Fibroblast of lung (primary cell): ENCODE measurements at regions not wholly inside any gene's neighbourhood (a gene's known extent, or its start where the extent isn't known, plus 50 kb on each side); places are given as distances from the start of the nearest gene placed in this dataset.

ENCODE experiments used
- DNase-seq, 2 donors: peaks; one replicate each; pipeline versions ENCODE4 v3.0.0 to v3.0.0-alpha.2; 2010; ENCODE audit warnings: low read depth in 2 of 2
- H2AFZ ChIP-seq: 2 replicates; pipeline ENCODE4 v1.5.1; 2012; ENCODE audit warnings: low read length, control low read depth, inconsistent platforms
- H3K27ac ChIP-seq: 2 replicates; pipeline ENCODE4 v1.5.1; 2011; ENCODE audit warnings: low read length, control low read depth; ENCODE audit not compliant: insufficient read depth
- H3K27me3 ChIP-seq: 2 replicates; pipeline ENCODE4 v1.5.1; 2011; ENCODE audit warnings: mild to moderate bottlenecking, low read length; ENCODE audit not compliant: control insufficient read depth, insufficient read depth
- H3K36me3 ChIP-seq: 2 replicates; pipeline ENCODE4 v1.5.1; 2011; ENCODE audit warnings: low read length; ENCODE audit not compliant: control insufficient read depth, insufficient read depth
- H3K4me1 ChIP-seq: 2 replicates; pipeline ENCODE4 v1.5.1; 2011; ENCODE audit warnings: low read length; ENCODE audit not compliant: control insufficient read depth, insufficient read depth; ENCODE audit errors: extremely low read depth
- H3K4me2 ChIP-seq: 2 replicates; pipeline ENCODE4 v1.5.1; 2011; ENCODE audit warnings: low read length, control low read depth; ENCODE audit not compliant: insufficient read depth; ENCODE audit errors: extremely low read depth
- H3K4me3 ChIP-seq, 4 experiments: fragments of 200-600 bp in 1 of 4; sonication (generic) in 1 of 4; replicated peaks in 1 of 4; 2 replicates each; pipeline ENCODE4 v1.5.1; 2011 to 2016; ENCODE audit warnings: low read length in 4 of 4, low read depth in 3 of 4, mild to moderate bottlenecking in 3 of 4, control low read depth in 2 of 4, inconsistent platforms in 1 of 4, mixed read lengths in 1 of 4; ENCODE audit not compliant: insufficient read depth in 1 of 4; ENCODE audit errors: control extremely low read depth in 1 of 4
- H3K79me2 ChIP-seq: 2 replicates; pipeline ENCODE4 v1.5.1; 2012; ENCODE audit warnings: mild to moderate bottlenecking, low read length, inconsistent platforms; ENCODE audit not compliant: control insufficient read depth, insufficient read depth
- H3K9ac ChIP-seq: 2 replicates; pipeline ENCODE4 v1.5.1; 2011; ENCODE audit warnings: mild to moderate bottlenecking, low read length, control low read depth; ENCODE audit not compliant: insufficient read depth
- H3K9me3 ChIP-seq: 2 replicates; pipeline ENCODE4 v1.5.1; 2012; ENCODE audit warnings: low read depth, low read length; ENCODE audit not compliant: control insufficient read depth, insufficient read depth
- H4K20me1 ChIP-seq: 2 replicates; pipeline ENCODE4 v1.5.1; 2011; ENCODE audit warnings: low read length; ENCODE audit not compliant: control insufficient read depth, insufficient read depth; ENCODE audit errors: extremely low read depth
- CTCF ChIP-seq, 2 donors: IDR thresholded peaks in 1 of 2; conservative IDR thresholded peaks in 1 of 2; 1 replicate in 1 of 2; 2 replicates in 1 of 2; pipeline ENCODE4 v1.5.1; 2011 to 2012; ENCODE audit warnings: low read length in 2 of 2, control low read depth in 1 of 2, inconsistent platforms in 1 of 2, low read depth in 1 of 2, mild to moderate bottlenecking in 1 of 2
- EZH2 ChIP-seq: IDR thresholded peaks from 2 replicates; pipeline ENCODE4 v1.5.1; 2012; ENCODE audit warnings: low read length, control low read depth, mild to moderate bottlenecking; ENCODE audit errors: missing control alignments

- H3K9me3 ChIP-seq: no peaks in the 10 kb centered on the region
- no peaks in the 10 kb centered on the region for H3K27me3 ChIP-seq
- peak; percentile 36 to 88 for DNase-seq
- TF ChIP-seq EZH2: no peak
- no peak for TF ChIP-seq CTCF (conservative IDR thresholded peaks at IDR 0.05 in 1 of 2, IDR thresholded peaks at IDR 0.05 in 1 of 2; ENCODE audit: low read depth in 1 of 2, low read length in 2 of 2)
- H3K9ac ChIP-seq: no peak overlapping the region
- no peaks in the 10 kb centered on the region for H3K79me2 ChIP-seq
- no peaks in the 10 kb centered on the region for H4K20me1 ChIP-seq
- no peak overlapping the region for H3K4me3 ChIP-seq
- no peaks in the 10 kb centered on the region for H3K36me3 ChIP-seq
- H3K27ac ChIP-seq: peak overlapping the region; percentile 78
- H2AFZ ChIP-seq: peak overlapping the region; percentile 28
- H3K4me2 ChIP-seq: peak overlapping the region; percentile 69
- peaks cover 32% of the 10 kb centered on the region for H3K4me1 ChIP-seq
Observed at GRCh38 chr20:11810311-11811083, 107.2 kb upstream of the BTBD3 start.

- H3K27me3 ChIP-seq: no peaks in the 10 kb centered on the region
- no peaks in the 10 kb centered on the region for H3K36me3 ChIP-seq
- H3K9me3 ChIP-seq: no peaks in the 10 kb centered on the region
- no peak overlapping the region for H3K27ac ChIP-seq
- H4K20me1 ChIP-seq: no peaks in the 10 kb centered on the region
- DNase-seq: no peak
- H3K9ac ChIP-seq: no peak overlapping the region
- TF ChIP-seq EZH2 (no peak), CTCF (conservative IDR thresholded peaks at IDR 0.05 in 1 of 2, IDR thresholded peaks at IDR 0.05 in 1 of 2; ENCODE audit: low read depth in 1 of 2, low read length in 2 of 2) (no peak)
- no peaks in the 10 kb centered on the region for H3K79me2 ChIP-seq
- H2AFZ ChIP-seq: no peak overlapping the region
- H3K4me1 ChIP-seq: peaks cover 21% of the 10 kb centered on the region
- no peak overlapping the region for H3K4me3 ChIP-seq
- no peak overlapping the region for H3K4me2 ChIP-seq
Observed at GRCh38 chr20:11813106-11813890, 104.4 kb upstream of the BTBD3 start.

DNA sequence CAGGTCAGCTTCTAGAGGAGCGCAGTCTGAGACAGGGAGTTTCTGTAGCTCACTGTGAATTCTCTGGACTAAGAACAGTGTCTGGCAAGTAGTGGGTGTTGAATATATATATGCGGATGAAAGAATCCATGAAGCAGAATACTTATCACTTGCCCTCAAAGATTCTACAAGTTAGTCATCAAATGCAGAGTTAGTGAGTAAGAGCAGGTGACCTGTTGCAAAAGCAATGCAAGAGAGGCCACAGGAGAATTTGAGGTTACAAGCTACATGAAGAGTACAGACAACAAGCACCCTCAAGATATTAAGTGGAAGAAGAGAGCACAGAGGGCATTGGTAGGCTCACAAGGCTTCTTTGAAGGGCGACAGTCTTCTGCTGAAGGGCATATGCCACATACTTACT, 103.4 kb upstream of the BTBD3 start:
- H2AFZ ChIP-seq: no peak overlapping the region
- TF ChIP-seq CTCF (conservative IDR thresholded peaks at IDR 0.05 in 1 of 2, IDR thresholded peaks at IDR 0.05 in 1 of 2; ENCODE audit: low read depth in 1 of 2, low read length in 2 of 2) (no peak), EZH2 (no peak)
- H3K79me2 ChIP-seq: no peaks in the 10 kb centered on the region
- no peak overlapping the region for H3K4me3 ChIP-seq
- no peaks in the 10 kb centered on the region for H3K27me3 ChIP-seq
- no peak overlapping the region for H3K4me2 ChIP-seq
- peak; percentile 9 to 95 for DNase-seq
- no peaks in the 10 kb centered on the region for H4K20me1 ChIP-seq
- no peaks in the 10 kb centered on the region for H3K36me3 ChIP-seq
- H3K4me1 ChIP-seq: peaks cover 18% of the 10 kb centered on the region
- no peak overlapping the region for H3K9ac ChIP-seq
- H3K27ac ChIP-seq: no peak overlapping the region
- no peaks in the 10 kb centered on the region for H3K9me3 ChIP-seq
